Glomerular visceral epithelial cell (primary cell): ENCODE measurements at regions not wholly inside any gene's neighbourhood (a gene's known extent, or its start where the extent isn't known, plus 50 kb on each side); places are given as distances from the start of the nearest gene placed in this dataset.
"Not testable (repeated sequence)": the region's sequence is repeated elsewhere in the genome, so short reads cannot be mapped to it uniquely, and the experiment has no call there.

ENCODE experiments used
- DNase-seq: peaks from one replicate; pipeline ENCODE4 v3.0.0-alpha.2; 2016; ENCODE audit errors: extremely low spot score

DNA sequence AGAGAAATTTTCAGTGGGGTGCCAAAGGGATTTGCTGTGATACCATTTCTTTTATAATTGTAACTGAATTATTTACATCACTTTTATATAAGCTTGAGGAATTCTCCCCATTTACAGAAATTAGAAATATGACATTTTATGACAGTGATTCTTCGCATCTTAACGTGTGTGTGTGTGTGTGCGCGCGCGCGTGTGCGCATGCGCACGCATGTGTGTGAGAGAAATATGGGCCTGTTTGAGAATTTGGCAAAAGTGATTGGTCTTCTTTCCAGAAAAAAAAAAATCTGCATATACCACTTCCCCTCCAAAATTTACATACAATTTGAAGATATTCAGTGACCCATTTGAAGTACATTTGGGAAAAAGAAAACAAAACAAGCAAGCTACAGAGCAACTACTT is 190.7 kb upstream of the PDE4D start:
- DNase-seq = no peak

DNA sequence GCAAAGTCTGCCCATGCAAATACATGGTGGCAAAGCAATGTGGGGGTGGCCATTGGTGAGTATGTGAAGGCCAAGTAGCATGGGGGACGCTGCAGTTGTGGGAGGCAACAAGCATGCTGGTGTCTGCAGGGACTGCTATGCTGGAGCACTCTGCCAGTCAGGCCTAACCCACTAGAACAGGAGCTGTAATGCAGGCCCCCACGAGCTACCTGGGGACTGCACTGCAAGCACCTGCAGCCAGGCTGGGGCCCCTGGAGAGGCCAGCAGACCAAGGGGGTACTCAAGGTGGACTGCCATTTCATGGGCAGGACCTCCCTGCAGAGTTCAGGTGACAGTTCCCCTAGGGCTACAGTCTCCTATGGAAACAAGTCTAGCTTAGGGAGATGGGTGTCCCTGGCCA is 183.8 kb upstream of the PDE4D start:
- no peak for DNase-seq

DNA sequence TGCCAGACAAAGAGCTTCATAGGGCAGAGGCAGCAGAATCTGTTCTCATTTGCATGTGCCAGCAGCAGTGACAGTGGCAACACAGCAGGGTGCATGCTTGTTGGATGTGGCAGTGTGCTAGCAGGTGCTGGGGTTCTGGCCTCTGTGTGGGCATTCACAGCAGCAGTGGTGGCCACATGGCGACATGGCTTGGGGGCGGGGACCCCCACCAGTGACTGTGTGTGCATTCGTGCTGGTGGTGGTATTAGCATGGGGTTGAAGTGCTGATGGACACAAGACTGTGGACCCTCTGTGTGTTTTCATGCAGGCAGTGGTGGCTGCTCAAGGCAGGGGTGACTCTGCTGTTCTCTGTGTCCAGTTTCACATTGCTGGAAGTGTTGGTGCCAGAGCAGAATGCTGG is 183.2 kb upstream of the PDE4D start:
- DNase-seq = no peak

DNA sequence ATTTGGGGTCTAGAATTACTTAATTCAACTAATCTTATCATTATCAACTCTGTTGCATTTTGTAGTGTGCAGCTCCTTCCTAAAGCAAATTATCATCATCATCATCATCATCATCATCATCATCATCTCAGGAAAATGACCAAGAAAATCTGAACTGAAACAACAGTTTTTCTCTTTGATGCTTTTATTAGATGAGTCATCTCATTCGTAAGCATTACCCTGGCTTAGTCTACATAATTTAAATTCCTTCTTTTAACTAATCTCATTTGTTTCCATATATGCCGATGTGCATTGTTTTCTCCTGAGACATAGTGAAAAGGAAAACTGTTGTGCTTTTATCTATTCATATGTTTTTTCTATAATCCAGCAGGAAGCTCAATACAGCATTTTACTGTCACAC is 173.0 kb upstream of the PDE4D start:
- no peak for DNase-seq

DNA sequence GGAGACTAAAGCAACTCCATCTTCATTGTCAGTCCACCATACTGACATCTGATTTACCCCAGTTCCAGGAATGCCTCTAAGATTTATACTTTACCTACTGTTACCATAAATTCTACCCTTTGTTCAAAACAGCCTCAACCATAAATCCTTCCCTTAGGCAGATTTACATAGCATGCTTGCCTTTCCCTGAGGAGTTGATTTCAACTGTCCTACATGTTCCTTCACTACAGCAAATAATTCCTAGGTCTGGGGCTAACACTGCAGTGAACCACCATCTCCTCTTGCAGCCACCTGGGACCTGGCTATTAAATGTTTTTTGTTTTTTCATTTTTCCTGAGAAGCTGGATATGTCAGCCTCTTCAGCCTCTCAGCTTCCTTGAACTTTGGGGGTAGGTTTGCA is 166.9 kb upstream of the PDE4D start:
- no peak for DNase-seq

DNA sequence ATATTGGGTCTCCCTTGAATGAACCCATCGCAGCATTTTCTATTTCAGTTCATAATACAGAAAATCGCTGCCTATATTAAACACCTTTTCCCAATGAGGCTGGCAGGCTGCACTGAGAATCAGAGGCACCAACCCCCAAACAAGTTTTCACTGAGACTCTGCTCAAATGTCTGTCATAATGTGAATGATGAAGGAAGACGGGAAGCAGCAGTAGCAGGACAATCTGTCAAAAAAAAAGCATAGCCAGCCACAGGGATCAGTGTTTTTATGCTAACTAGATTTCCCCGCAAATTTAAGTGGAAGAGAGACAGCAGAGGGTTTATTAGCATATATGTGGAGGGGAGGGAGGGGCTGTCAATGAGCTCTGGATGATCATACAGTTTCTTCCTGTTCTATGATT is 162.7 kb upstream of the PDE4D start:
- DNase-seq = no peak

DNA sequence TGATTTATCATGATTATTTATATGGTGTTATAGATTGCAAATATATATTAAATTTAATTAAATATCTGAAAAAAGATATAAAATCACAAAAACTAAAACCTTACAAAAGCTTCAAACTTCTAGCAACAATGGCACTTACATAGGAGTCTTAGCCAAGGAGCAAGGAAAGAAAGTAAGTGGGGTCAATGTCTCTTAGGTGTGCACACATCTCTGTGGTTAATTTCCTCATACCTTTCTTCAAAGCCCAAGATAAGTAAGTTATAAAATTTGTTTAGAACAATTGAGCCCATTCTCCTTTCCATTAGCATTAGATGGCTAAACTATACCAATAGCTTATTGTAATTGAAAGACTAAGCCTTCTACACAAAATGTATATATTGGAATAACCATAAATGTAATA is 161.6 kb upstream of the PDE4D start:
- no peak for DNase-seq

DNA sequence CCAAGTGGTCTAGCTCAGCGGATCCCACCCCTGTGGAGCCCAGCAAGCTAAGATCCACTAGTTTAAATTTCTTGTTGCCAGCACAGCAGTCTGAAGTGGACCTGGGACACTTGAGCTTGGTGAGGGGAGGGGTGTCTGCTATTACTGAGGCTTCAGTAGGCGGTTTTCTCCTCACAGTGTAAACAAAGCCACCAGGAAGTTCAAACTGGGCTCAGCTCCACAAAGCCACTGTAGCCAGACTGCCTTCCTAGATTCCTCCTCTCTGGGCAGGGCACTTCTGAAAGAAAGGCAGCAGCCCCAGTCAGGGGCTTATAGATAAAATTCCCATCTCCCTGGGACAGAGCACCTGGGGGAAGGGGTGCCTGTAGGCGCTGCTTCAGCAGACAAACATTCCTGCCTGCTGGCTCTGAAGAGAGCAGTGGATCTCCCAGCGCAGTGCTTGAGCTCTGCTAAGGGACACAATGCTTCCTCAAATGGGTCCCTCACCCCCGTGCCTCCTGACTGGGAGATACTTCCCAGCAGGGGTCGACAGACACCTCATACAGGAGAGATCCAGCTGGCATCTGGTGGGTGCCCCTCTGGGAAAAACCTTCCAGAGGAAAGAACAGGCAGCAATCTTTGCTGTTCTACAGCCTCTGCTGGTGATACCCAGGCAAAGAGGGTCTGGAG is 148.6 kb upstream of the PDE4D start:
- not testable (repeated sequence) for DNase-seq

DNA sequence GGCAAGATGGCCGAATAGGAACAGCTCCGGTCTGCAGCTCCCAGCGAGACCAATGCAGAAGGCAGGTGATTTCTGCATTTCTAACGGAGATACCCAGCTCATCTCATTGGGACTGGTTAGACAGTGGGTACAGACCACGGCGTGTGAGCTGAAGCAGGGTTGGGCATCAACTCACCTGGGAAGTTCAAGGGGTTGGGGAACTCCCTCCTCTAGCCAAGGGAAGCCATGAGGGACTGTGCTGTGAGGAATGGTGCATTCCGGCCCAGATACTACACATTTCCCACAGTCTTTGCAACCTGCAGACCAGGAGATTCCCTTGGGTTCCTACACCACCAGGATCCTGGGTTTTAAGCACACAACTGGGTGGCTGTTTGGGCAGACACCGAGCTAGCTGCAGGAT is 148.0 kb upstream of the PDE4D start:
- DNase-seq = not testable (repeated sequence)

DNA sequence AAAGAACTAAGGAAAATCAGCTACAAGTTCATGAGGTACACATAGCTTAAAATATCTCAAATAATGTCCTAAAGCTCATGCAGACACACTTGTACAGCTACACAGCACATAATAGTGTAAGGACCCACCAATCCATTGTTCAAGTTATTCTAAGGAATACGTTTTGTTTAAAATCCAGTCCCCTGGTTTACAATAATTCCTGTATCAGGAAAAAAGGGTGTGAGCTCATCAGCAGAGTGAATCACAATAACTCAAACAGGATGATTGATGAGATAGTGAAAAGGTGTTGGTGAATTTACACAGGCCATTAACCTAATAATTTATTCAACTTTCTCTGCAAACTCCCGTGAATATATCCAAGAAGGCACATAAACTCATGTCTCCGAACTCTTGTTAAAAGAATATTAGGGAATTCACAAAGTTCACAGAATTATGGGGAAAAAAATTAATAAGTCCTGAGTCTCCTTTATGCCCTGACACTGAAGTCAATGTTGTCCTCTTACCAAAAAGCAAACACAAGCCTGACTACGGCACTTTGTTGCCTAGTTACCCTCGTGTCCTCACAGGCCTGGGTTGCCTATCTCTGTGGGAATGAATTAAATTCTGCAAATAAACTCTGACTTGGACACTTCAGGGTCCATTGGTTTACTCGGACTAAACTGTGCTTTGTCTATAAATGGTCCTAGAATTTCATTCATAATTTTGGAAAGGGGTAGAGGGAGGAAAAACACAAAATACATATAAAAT is 142.8 kb upstream of the PDE4D start:
- DNase-seq = no peak

DNA sequence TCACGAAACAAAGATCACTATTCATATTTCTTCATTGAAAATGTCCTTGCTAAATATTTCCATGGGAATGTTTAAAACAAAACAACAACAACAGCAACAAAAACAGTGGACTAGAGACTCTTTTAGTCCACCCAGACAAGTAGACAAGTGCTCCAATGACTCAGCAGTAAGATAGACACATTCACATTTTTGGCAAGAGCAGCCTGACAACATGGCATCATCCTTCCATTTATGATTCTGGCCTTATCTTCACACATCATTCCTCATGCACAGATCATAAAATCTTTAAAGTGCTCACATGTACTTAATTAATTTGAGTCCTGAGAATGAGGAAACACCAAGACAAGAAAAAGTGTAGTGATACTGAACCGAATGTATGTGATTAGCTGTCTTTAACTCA is 132.6 kb upstream of the PDE4D start:
- DNase-seq = no peak

DNA sequence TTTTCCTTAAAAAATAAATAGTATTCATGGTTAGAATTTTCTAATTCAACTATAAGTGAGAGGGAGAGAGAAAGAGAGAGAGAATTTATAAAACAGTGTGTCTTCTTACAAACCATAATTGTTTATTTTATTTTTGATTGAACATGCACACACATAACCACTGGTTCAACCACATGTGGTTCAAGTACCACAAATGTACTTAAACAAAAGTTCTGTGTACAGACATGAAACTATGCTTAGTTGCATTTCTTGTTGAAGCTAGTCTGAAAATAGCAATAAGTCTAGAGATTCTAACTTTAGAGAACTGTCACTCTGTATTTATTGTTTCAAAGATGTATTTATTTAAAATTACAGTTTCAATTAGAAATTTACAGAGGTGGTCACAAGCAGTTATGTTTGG is 130.6 kb upstream of the PDE4D start:
- no peak for DNase-seq

DNA sequence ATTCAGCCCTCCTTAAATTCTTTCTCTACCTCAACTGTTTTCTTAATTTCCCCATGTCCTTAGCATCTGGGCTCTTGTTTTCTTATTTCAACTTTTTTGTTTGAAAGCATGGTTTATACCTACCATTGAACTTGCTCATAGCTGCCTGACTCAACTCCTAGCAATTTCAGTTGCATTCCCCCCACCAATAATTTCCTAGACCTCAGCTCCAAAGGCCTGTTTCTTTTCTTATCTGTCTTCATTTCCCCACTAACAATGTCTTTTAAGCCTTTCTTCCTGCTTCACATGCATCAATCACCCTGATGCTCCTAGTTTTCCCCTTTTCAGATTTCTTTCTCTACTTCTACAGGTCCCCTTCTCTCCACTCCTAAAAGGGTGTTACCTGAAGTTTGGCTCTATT is 129.7 kb upstream of the PDE4D start:
- no peak for DNase-seq

DNA sequence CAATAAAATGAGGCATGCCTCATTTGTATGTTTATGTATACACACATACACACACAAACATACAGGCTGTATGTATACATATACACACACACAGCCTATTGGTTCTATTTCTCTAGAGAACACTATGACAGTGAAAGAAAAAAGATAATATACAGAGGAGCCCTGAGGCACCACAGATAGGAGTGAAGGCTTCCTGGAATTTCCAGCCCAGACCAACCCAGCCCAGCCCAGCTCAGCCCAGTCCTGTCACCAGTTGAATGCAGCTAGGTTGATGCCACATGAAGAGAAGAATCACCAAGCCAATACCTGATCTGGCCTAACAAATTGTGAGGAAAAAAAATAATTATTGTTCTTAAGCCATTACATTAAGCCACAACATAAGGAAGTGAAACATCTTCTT is 126.9 kb upstream of the PDE4D start:
- DNase-seq = no peak

DNA sequence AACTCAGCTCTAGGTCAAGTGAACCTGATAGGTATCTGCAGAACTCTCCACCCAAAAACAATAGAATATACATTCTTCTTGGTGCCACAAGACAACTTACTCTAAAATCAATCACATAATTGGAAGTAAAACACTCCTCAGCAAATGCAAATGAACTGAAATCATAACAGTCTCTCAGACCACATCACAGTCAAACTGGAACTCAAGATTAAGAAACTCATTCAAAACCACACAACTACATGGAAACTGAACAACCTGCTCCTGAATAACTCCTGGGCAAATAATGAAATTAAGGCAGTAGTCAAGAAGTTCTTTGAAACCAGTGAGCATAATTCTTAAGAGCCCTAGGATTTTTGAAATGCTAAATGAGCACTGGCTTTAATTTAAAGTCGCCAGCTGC is 125.4 kb upstream of the PDE4D start:
- DNase-seq = not testable (repeated sequence)

DNA sequence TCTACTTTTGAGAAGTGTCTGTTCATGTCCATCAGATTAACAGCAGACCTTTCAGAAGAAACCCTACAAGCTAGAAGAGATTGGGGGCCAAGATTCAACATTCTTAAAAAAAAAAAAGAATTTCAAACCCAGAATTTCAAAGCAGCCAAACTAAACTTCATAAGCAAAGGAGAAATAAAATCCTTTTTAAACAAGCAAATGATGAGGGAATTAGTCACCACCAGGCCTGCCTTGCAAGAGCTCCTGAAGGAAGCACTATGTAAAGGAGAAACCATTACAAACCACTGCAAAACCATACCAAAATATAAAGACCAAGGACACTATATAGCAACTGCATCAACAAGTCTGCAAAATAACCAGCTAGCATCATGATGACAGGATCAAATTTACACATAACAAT is 124.6 kb upstream of the PDE4D start:
- no peak for DNase-seq

DNA sequence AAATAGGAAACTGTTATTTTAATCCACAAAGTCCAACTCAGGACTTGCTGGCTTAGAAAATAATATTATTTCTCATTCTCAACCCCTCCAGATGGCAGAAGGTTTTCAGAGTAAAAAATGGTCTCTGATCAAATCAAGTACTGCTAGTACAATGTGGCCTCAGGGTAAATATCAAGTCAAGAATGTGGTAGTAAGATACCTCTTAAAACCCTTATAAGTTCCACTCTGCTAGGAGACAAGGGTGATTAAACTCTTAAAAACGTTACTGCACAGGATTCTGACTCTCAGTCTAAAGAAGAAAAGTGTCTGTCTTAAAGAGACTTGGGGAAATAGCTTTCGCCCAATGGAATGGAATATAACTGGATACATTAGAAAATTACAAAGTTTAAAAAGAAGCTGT is 120.8 kb upstream of the PDE4D start:
- DNase-seq = no peak

DNA sequence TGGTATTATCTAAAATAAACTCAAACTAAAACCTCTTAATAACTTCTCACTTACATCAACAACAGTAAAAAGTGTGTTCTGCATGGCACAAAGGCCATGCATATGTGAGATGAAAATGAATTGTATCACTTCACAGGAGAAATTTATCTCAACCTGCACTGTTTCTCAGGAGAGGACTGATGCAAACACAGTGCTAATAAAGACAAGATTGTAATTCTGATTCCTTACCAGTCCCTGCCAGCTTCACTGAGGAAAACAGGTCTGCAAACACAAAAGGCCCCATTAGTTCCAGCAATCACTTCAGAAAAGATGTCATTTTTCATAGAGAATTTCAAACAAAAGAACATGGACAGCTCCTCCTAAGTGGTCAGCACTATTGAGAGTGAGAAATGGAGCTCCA is 117.3 kb upstream of the PDE4D start:
- no peak for DNase-seq

DNA sequence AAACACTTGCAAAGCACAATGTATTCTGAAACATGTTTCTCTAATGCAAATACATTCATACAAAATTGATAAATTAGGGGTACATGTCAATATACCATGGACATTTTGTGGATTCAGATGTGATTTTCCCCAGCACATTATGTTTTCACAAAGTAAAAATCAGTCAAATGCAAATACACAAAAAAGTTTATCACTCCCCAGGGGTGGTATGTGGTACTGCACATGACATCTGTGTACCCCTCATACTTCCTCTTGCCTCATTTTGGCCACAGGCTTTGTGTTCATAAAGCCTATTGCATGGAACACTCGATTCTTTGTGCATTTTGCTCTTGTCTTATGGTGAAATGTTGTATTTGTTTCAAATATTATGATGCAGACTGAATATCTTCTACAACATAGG is 116.8 kb upstream of the PDE4D start:
- no peak for DNase-seq

DNA sequence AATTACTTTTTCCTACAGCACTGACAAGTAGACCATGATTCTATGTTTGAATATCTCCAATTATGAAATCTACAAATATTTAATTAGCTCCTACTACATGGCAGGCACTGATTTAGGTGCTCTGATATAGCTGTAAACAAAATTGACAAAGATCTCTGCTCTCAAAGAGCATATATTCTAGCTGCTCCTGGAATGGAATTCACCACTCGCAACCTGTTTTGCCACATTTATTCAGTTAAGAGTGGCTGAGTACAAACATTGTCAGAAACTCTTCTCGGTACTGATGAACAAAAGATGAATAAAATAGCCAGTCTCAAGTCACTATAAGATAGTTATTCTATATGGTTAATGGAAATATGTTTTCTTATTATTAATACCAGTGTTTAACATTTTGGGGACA is 114.2 kb upstream of the PDE4D start:
- no peak for DNase-seq

DNA sequence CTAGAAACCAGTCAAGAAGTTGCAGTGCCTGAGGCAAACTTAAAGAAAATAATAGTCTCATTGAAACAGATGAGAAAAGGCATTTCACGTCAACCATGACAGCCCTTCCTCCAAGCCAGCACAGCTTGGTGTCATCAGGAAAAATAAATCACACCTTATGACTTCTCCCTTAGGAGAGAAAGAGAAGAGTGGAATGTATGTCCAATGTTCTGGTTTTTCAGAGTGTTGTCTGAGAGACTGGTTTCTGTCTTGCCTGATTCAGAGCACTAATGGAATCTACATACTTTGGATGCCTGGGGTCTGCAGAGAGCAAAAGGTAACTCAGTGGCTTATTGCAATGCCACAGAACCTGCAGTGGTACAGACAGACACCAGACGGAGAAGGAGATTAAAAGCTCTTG is 105.5 kb upstream of the PDE4D start:
- no peak for DNase-seq

DNA sequence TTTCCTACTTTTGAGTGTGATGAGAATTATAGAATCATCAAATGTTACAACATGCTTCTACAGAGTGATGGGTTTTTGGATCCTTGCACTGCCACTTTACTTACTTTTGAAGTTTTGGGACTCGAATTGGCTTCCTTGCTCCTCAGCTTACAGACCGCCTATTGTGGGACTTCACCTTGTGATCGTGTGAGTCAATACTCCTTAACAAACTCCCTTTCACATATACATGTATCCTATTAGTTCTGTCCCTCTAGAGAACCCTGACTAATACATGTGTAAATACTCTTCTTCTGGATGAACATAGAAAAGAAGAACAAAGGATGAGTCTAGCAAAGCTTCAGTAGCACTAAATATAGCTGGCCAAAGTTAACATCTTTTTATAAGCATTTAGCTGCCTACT is 98.7 kb upstream of the PDE4D start:
- DNase-seq = no peak

DNA sequence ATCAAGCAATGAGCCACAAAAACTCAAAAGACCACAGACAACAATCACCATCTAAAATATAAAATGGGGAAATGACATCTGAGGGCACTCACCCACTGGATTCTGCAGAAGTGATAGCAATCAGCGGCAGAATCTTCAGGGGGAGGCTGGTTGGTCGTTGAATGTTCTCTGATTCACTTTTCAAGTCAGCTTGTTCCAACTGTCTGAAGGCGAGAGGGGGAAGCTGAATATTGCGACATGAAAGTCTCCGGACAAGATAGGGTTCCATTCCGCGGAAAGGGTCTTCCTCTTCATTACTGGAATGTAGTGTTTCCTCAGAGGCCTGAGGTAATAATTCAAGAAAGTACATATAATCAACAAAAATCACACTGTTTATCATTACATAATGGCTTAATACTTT is 94.9 kb upstream of the PDE4D start:
- DNase-seq = no peak

DNA sequence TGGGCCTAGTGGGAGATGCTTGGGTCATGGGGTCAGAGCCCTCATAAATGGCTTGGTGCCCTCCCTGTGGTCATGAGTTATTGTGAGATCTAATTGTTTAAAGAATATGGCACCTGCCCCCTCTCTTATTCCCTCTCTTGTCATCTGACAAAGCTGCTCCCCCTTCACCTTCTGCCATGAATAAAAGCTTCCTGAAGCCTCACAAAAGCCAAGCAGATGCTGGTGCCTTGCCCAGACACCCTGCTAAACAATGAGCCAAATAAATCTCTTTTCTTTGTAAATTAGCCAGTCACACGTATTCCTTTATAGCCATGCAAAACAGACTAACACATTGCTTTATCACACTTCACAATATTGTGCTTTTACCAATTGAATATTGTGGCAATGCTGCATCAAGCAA is 82.8 kb upstream of the PDE4D start:
- DNase-seq = no peak
